GM12891 (cell line): ENCODE measurements at regions not wholly inside any gene's neighbourhood (a gene's known extent, or its start where the extent isn't known, plus 50 kb on each side); places are given as distances from the start of the nearest gene placed in this dataset.

Source experiments
- POLR2A ChIP-seq: IDR thresholded peaks from 2 replicates; pipeline ENCODE4 v1.6.1; 2011; ENCODE audit warnings: low read depth, low read length, control low read depth
- POLR2AphosphoS5 ChIP-seq: IDR thresholded peaks from 2 replicates; pipeline ENCODE4 v1.6.1; 2011; ENCODE audit warnings: low read depth, low read length, control low read depth
- TAF1 ChIP-seq: IDR thresholded peaks from 2 replicates; pipeline ENCODE4 v1.6.1; 2011; ENCODE audit warnings: low read depth, low read length, control low read depth

GRCh38 chr20:19021406-19022117, 190.9 kb upstream of the SLC24A3 start:
- no peak for TF ChIP-seq POLR2A
- no peak for TF ChIP-seq POLR2AphosphoS5
- TF ChIP-seq TAF1 = no peak
